ENCODE measurements at regions not wholly inside any gene's neighbourhood (a gene's known extent, or its start where the extent isn't known, plus 50 kb on each side); places are given as distances from the start of the nearest gene placed in this dataset.

DNA sequence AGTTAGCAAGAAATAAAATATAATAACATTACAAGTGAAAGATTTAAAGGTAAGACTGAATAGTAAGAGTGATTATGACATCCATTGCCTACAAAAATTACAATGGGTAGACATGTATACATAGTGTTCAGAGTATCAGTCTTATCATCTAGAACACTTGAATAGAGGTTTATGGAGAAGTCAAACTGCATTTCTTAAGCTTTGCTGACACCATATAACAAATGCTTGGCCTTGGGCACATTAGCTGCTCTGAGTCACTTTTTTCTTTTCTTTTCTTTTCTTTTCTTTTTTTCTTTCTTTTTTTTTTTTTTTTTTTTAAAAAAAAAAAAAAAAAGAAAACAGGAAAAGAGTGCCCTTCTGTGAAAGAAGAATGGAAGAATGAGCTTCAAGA is 220.0 kb downstream of the SPCS3 start:
- no peaks in the 10 kb centered on the region for H3K4me1 ChIP-seq (ENCODE audit: insufficient read depth, low read length)
- H3K4me3 ChIP-seq (ENCODE audit: low read depth in 1 of 2, low read length in 2 of 2) = no peak overlapping the region
- H3K9me3 ChIP-seq (ENCODE audit: insufficient read depth, low read length, severe bottlenecking) = no peaks in the 10 kb centered on the region
- no peaks in the 10 kb centered on the region for H3K27me3 ChIP-seq (ENCODE audit: insufficient read depth, low read length, poor library complexity)
- H3K9ac ChIP-seq (ENCODE audit: low read depth, low read length) = no peak overlapping the region
- no peaks in the 10 kb centered on the region for H3K79me2 ChIP-seq (ENCODE audit: insufficient read depth, low read length)
- no peak overlapping the region for H3K4me2 ChIP-seq (ENCODE audit: insufficient read depth, low read length)
- no peak overlapping the region for H3K27ac ChIP-seq (ENCODE audit: low read length)
- ATAC-seq (ENCODE audit: insufficient read depth, low read depth) (no peak), DNase-seq (no peak)
- H4K20me1 ChIP-seq (ENCODE audit: insufficient read depth, low read length) = no peaks in the 10 kb centered on the region
- H3K36me3 ChIP-seq (ENCODE audit: insufficient read depth, low read length) = no peaks in the 10 kb centered on the region
- TF ChIP-seq EZH2 (IDR thresholded peaks at IDR 0.05; ENCODE audit: borderline replicate concordance, low read depth, low read length, severe bottlenecking) = no peak
- TF ChIP-seq CTCF (IDR thresholded peaks at IDR 0.05; ENCODE audit: borderline replicate concordance, extremely low read depth, low read length, poor library complexity, severe bottlenecking) = no peak
- H2AFZ ChIP-seq (ENCODE audit: low read depth, low read length) = no peak overlapping the region

DNA sequence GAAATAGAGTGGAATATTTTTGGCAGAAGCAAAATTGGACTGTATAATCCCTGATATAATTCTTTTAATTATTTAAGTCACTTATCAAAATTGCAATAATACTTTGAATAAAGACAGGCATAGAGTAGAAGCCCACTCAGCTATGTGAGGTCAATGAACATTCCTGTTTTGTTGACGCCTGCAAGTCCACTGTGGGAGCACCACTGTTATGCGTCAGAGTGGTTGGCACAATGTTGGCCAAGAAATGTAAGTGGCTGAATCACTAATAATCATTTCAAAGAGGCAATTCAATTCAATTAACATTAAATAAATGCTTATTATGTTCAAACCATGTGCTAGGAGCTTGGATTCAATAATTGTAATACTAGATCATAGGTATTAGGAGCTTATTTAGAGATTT is 221.0 kb downstream of the SPCS3 start:
- Histone ChIP-seq H3K9me3 (ENCODE audit: insufficient read depth, low read length, severe bottlenecking) (no peaks in the 10 kb centered on the region), H3K4me2 (ENCODE audit: insufficient read depth, low read length) (no peak overlapping the region), H3K4me1 (ENCODE audit: insufficient read depth, low read length) (no peaks in the 10 kb centered on the region), H3K36me3 (ENCODE audit: insufficient read depth, low read length) (no peaks in the 10 kb centered on the region), H3K4me3 (ENCODE audit: low read depth in 1 of 2, low read length in 2 of 2) (no peak overlapping the region), H4K20me1 (ENCODE audit: insufficient read depth, low read length) (no peaks in the 10 kb centered on the region), H3K79me2 (ENCODE audit: insufficient read depth, low read length) (no peaks in the 10 kb centered on the region), H3K27me3 (ENCODE audit: insufficient read depth, low read length, poor library complexity) (no peaks in the 10 kb centered on the region), H2AFZ (ENCODE audit: low read depth, low read length) (no peak overlapping the region), H3K9ac (ENCODE audit: low read depth, low read length) (no peak overlapping the region), H3K27ac (ENCODE audit: low read length) (no peak overlapping the region)
- TF ChIP-seq CTCF (IDR thresholded peaks at IDR 0.05; ENCODE audit: borderline replicate concordance, extremely low read depth, low read length, poor library complexity, severe bottlenecking) = no peak
- no peak for TF ChIP-seq EZH2 (IDR thresholded peaks at IDR 0.05; ENCODE audit: borderline replicate concordance, low read depth, low read length, severe bottlenecking)
- ATAC-seq (ENCODE audit: insufficient read depth, low read depth) (no peak), DNase-seq (no peak)

GRCh38 chr4:176545872-176546271 is 226.1 kb downstream of the SPCS3 start:
- no peak overlapping the region for H3K27ac ChIP-seq (ENCODE audit: low read length)
- no peaks in the 10 kb centered on the region for H3K4me1 ChIP-seq (ENCODE audit: insufficient read depth, low read length)
- H3K79me2 ChIP-seq (ENCODE audit: insufficient read depth, low read length) = no peaks in the 10 kb centered on the region
- H3K4me3 ChIP-seq (ENCODE audit: low read depth in 1 of 2, low read length in 2 of 2) = no peak overlapping the region
- no peaks in the 10 kb centered on the region for H4K20me1 ChIP-seq (ENCODE audit: insufficient read depth, low read length)
- no peaks in the 10 kb centered on the region for H3K9me3 ChIP-seq (ENCODE audit: insufficient read depth, low read length, severe bottlenecking)
- no peak overlapping the region for H2AFZ ChIP-seq (ENCODE audit: low read depth, low read length)
- no peaks in the 10 kb centered on the region for H3K36me3 ChIP-seq (ENCODE audit: insufficient read depth, low read length)
- no peak overlapping the region for H3K4me2 ChIP-seq (ENCODE audit: insufficient read depth, low read length)
- H3K27me3 ChIP-seq (ENCODE audit: insufficient read depth, low read length, poor library complexity) = peaks cover 23% of the 10 kb centered on the region
- TF ChIP-seq EZH2 (IDR thresholded peaks at IDR 0.05; ENCODE audit: borderline replicate concordance, low read depth, low read length, severe bottlenecking) (no peak), CTCF (IDR thresholded peaks at IDR 0.05; ENCODE audit: borderline replicate concordance, extremely low read depth, low read length, poor library complexity, severe bottlenecking) (no peak)
- no peak for DNase-seq
- no peak for ATAC-seq (ENCODE audit: insufficient read depth, low read depth)
- H3K9ac ChIP-seq (ENCODE audit: low read depth, low read length) = no peak overlapping the region

- Histone ChIP-seq H3K4me2 (ENCODE audit: insufficient read depth, low read length) (no peak overlapping the region), H3K36me3 (ENCODE audit: insufficient read depth, low read length) (no peaks in the 10 kb centered on the region)
Measured at GRCh38 chr4:176546975-176547374, 227.2 kb downstream of the SPCS3 start.

More at GRCh38 chr4:176546975-176547374, 227.2 kb downstream of the SPCS3 start:
- DNase-seq (no peak), ATAC-seq (ENCODE audit: insufficient read depth, low read depth) (no peak)
- Histone ChIP-seq H3K27me3 (ENCODE audit: insufficient read depth, low read length, poor library complexity) (peaks cover 23% of the 10 kb centered on the region), H3K9me3 (ENCODE audit: insufficient read depth, low read length, severe bottlenecking) (no peaks in the 10 kb centered on the region), H3K4me3 (ENCODE audit: low read depth in 1 of 2, low read length in 2 of 2) (no peak overlapping the region), H4K20me1 (ENCODE audit: insufficient read depth, low read length) (no peaks in the 10 kb centered on the region), H3K4me1 (ENCODE audit: insufficient read depth, low read length) (no peaks in the 10 kb centered on the region), H2AFZ (ENCODE audit: low read depth, low read length) (no peak overlapping the region), H3K79me2 (ENCODE audit: insufficient read depth, low read length) (no peaks in the 10 kb centered on the region), H3K27ac (ENCODE audit: low read length) (no peak overlapping the region), H3K9ac (ENCODE audit: low read depth, low read length) (no peak overlapping the region)
- TF ChIP-seq CTCF (IDR thresholded peaks at IDR 0.05; ENCODE audit: borderline replicate concordance, extremely low read depth, low read length, poor library complexity, severe bottlenecking) (no peak), EZH2 (IDR thresholded peaks at IDR 0.05; ENCODE audit: borderline replicate concordance, low read depth, low read length, severe bottlenecking) (no peak)

All from DND-41 (cell line).